ENCODE measurements at regions not wholly inside any gene's neighbourhood (a gene's known extent, or its start where the extent isn't known, plus 50 kb on each side); places are given as distances from the start of the nearest gene placed in this dataset.

DNA sequence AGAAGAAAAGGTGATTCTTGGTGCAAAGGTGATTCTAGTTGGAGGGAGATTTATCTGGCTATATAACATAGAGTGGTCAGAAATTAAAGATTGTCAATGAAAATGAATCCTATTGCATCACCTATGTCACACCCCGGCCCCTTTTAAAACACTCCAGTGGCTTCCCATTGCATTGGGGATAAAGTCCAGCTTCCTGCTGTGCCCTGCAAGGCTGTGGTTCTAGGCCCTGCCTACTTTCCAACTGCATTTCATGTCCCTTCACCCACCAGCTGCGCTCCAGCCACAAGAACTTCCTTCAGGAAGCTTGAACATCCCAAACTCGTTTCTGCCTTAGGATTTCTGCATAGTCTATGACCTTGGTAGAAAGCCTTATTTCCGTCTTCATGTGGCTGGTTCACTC, 118.7 kb upstream of the UMPS start:
- Mint-ChIP-seq H3K9me3 (peaks cover 0 to 4% of the 10 kb centered on the region in 2 donors), H3K36me3 (no peaks in the 10 kb centered on the region), H3K27ac (peak overlapping the region in 1 of 2 donors; percentile 4)
- ATAC-seq = no peak
- no peak for DNase-seq (ENCODE audit: low spot score in 2 of 2)

- DNase-seq (ENCODE audit: low spot score in 2 of 2) (no peak), ATAC-seq (no peak)
- H3K9me3 Mint-ChIP-seq = peaks cover 0 to 4% of the 10 kb centered on the region in 2 donors
- H3K27ac Mint-ChIP-seq = no peak overlapping the region
- H3K36me3 Mint-ChIP-seq = peaks cover 0 to 6% of the 10 kb centered on the region in 2 donors
These were observed 114.2 kb upstream of the UMPS start for GRCh38 chr3:124615896-124616543.

DNA sequence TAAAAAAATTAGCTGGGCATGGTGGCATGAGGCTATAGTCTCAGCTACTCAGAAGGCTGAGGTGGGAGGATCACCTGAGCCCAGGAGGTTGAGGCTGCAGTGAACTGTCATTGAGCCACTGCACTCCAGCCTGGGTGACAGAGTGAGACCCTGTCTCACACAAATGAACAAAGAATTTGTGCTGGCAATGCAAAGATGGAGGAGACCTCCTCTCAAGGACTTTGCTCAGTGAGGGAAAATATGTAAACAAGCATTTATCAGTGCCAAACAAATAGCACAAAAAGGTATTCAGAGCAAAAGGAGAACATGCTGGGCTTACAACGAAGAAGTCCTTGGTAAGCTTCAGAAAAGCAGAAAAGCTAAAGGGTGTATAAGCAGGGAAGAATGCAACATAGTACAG, 113.1 kb upstream of the UMPS start:
- Mint-ChIP-seq H3K9me3 (peaks cover 0 to 4% of the 10 kb centered on the region in 2 donors), H3K27ac (no peak overlapping the region), H3K36me3 (peaks cover 0 to 6% of the 10 kb centered on the region in 2 donors)
- ATAC-seq (no peak), DNase-seq (ENCODE audit: low spot score in 2 of 2) (no peak)

GRCh38 chr3:124619887-124620599, 110.2 kb upstream of the UMPS start:
- ATAC-seq (peak; percentile 48 to 63), DNase-seq (ENCODE audit: low spot score in 2 of 2) (no peak)
- Mint-ChIP-seq H3K36me3 (peaks cover 0 to 6% of the 10 kb centered on the region in 2 donors), H3K27ac (peak overlapping the region; percentile 10 to 79), H3K9me3 (no peaks in the 10 kb centered on the region)

DNA sequence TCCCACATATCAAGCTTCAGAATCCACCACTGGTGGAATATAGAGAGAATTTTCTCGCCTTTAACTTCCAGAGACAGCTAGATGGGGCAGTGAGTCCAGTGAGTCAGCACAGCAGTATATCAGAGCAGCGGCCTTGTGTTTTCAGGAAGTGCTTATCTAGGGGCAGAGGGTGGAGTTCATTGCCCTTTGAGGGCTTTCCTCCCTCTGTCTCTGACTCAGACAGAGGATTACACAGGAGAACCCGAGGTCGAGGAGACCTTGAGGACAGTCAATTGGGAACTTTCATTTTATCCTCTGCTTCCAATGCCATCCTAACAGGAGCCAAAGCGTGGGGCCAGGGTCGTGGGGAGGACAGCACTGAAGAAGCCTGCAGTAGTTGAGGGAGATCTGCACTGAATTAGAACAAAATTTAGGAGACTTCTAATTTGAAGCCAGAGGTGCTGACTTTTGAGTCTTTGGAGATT, 109.6 kb upstream of the UMPS start:
- Mint-ChIP-seq H3K9me3 (no peaks in the 10 kb centered on the region), H3K36me3 (peaks cover 0 to 6% of the 10 kb centered on the region in 2 donors), H3K27ac (peak overlapping the region; percentile 10 to 79)
- DNase-seq (ENCODE audit: low spot score in 2 of 2) = peak; percentile 24 to 56
- peak; percentile 86 to 98 for ATAC-seq

DNA sequence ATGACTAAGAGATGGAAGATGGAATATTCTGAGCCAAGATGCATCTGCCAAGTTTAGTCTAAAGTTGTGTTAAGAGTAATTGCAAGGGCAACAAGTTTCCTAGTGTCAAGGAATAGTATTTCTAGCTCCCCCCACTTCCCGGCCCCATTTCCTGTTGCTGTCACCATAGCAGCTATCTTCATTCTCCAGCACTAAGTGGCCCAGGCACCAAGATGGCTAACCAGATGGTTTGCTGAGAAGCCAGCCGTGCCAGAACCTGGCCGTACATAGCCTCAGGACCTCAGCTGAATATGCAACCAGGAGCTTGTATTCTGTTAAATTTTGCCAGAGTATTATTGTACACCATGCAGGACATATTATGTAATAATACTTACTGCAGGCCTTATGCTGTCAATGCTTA, 108.8 kb upstream of the UMPS start:
- DNase-seq (ENCODE audit: low spot score in 2 of 2) = no peak
- H3K27ac Mint-ChIP-seq = no peak overlapping the region
- peaks cover 0 to 6% of the 10 kb centered on the region in 2 donors for H3K36me3 Mint-ChIP-seq
- no peaks in the 10 kb centered on the region for H3K9me3 Mint-ChIP-seq
- no peak for ATAC-seq

DNA sequence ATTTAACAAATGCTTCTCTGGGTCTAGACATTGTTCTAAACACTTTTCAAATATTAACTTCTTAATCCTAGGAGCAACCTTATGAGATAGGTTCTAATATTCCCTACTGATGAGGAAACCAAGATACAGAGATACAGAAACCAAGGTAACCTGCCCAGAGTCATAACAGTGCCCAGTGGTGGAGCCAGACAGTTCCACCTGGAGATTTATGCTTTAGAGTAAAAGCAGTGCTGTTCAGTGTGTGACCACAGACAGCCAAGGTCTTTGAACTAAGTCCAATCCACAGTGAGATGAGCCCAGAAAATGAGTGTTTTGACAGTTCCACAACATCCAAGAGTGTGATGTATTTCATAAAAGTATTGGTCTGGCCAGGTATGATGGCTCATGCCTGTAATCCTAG, 105.2 kb upstream of the UMPS start:
- DNase-seq (ENCODE audit: low spot score in 2 of 2) (no peak), ATAC-seq (peak in 1 of 2 donors; percentile 66)
- no peaks in the 10 kb centered on the region for H3K36me3 Mint-ChIP-seq
- H3K9me3 Mint-ChIP-seq = no peaks in the 10 kb centered on the region
- no peak overlapping the region for H3K27ac Mint-ChIP-seq

GRCh38 chr3:124627501-124627908, 102.7 kb upstream of the UMPS start:
- ATAC-seq (no peak), DNase-seq (ENCODE audit: low spot score in 2 of 2) (no peak)
- Mint-ChIP-seq H3K27ac (no peak overlapping the region), H3K36me3 (no peaks in the 10 kb centered on the region), H3K9me3 (no peaks in the 10 kb centered on the region)

GRCh38 chr3:124628863-124629262, 101.4 kb upstream of the UMPS start:
- Mint-ChIP-seq H3K36me3 (no peaks in the 10 kb centered on the region), H3K27ac (no peak overlapping the region), H3K9me3 (no peaks in the 10 kb centered on the region)
- DNase-seq (ENCODE audit: low spot score in 2 of 2) = no peak
- ATAC-seq = peak in 1 of 2 donors; percentile 59

- Mint-ChIP-seq H3K9me3 (no peaks in the 10 kb centered on the region), H3K36me3 (no peaks in the 10 kb centered on the region), H3K27ac (no peak overlapping the region)
- DNase-seq (ENCODE audit: low spot score in 2 of 2) = no peak
- no peak for ATAC-seq
These were observed 100.8 kb upstream of the UMPS start for GRCh38 chr3:124629497-124629896.

DNA sequence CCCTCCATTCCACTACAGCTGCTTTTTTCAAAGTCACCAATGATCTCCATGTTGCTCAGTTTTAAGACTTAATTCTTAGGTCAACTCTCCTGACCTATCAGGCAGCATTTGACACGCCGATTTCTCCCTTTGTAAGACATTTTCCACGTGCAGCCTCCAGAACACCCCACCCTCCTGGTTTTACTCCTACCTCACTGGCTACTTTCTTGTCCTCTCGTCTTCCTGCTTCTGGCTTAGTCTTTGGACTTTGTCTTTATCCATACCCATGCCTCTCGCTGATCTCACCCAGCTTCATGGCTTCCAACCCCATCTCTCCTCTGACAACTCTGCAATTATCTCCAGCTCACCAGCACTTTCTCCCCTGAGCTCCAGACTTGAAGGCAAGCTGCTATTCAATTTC, 99.3 kb upstream of the UMPS start:
- H3K9me3 Mint-ChIP-seq = no peaks in the 10 kb centered on the region
- no peak overlapping the region for H3K27ac Mint-ChIP-seq
- ATAC-seq (no peak), DNase-seq (ENCODE audit: low spot score in 2 of 2) (no peak)
- peaks cover 0 to 7% of the 10 kb centered on the region in 2 donors for H3K36me3 Mint-ChIP-seq

DNA sequence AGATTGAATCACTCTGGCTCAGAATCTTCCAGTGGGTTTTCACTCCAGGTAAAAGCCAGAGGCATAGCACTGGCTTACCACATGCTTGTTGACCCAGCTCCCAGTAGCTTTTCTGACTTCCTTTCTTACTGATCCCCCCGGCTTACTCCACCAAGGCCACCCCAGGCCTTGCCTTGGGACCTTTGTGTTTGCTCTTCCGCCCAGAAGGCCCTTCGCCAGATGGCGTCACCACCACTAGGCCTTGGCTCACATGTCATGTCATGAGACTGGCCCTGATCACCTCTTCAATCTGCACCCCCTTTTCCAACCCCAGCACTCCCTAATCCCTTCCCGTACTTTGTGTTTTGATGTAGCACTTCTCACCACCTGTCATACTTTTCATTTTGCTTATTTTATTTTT, 98.5 kb upstream of the UMPS start:
- Mint-ChIP-seq H3K27ac (peak overlapping the region in 1 of 2 donors; percentile 6), H3K36me3 (peaks cover 0 to 7% of the 10 kb centered on the region in 2 donors), H3K9me3 (no peaks in the 10 kb centered on the region)
- DNase-seq (ENCODE audit: low spot score in 2 of 2) (no peak), ATAC-seq (no peak)

DNA sequence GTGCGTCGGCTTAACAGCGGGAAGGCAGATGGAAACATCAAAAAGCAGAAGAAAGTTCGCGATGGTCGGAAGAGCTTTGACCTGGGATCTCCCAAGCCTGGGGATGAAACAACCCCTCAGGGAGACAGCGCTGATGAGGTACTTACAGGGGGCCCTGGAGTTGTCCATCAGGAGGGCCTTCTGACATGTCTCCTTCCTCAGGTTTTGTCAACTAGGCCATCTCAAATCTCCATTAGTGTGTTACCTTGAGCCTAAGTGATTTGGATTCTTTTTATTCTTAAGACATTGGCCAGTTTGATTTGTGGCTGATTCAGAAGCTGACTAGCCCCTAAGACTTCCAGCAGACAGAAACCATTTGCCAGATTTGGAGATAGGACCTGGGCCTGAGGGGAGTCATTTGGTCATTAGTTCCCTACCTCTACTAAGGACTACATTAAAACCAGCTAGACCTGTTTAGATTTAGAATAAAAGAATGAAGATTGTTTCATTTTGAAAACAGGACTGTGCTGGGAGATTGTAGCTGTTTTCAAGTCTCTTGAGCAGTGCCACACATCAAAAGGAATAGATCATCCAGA, 97.6 kb upstream of the UMPS start:
- no peak for ATAC-seq
- peaks cover 0 to 7% of the 10 kb centered on the region in 2 donors for H3K36me3 Mint-ChIP-seq
- DNase-seq (ENCODE audit: low spot score in 2 of 2) = no peak
- no peaks in the 10 kb centered on the region for H3K9me3 Mint-ChIP-seq
- H3K27ac Mint-ChIP-seq = no peak overlapping the region

GRCh38 chr3:124633524-124633923, 96.7 kb upstream of the UMPS start:
- Mint-ChIP-seq H3K9me3 (no peaks in the 10 kb centered on the region), H3K27ac (no peak overlapping the region)
- no peak for DNase-seq (ENCODE audit: low spot score in 2 of 2)

DNA sequence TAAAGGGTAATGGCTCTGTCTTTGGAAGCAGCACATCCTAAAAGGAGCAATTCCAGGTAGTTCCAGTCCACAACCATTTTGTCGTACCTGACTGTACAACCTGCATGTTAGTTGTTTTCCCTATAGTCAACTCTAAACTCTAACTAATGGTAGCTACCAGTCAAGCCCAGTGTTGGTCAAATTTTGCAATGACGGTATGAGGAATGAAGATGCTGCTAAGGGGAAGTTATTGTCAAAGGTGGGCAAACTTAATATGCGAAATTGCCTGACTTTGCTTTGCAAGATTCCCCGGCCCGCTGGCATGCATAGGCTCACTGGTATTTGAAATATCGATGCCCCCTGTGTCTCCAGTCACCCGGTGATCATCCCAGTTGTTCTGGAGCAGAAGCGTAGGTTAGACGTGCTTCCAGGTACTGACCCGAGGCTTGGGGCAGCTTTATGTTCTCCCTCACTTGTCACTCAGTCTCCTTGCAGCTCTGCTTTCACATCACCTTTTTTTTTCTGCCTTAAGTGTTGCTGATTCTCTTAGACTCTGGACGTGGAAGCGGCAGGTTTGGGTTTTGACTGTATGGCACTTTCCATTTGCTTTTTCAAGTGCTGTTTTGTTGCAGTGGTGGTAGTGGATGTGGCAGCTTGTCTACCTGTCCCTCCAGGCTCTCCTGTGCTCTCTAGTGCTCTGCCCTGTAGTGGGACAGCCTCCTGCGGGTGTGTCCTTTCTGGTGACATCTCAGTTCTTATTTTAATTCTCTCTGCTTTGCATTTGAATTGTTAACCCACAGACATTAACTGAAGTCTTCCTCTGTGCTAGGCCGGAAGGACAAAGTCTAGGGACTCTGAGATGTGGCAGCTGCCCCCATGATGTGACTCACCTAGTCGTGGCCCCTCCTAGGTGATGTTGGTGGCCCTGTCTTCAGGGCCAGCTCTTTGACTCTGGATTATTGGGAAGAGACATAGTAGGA, 95.8 kb upstream of the UMPS start:
- Mint-ChIP-seq H3K27ac (no peak overlapping the region), H3K9me3 (no peaks in the 10 kb centered on the region), H3K36me3 (peaks cover 0 to 12% of the 10 kb centered on the region in 2 donors)
- no peak for ATAC-seq
- DNase-seq (ENCODE audit: low spot score in 2 of 2) = no peak

More at GRCh38 chr3:124633524-124633923, 96.7 kb upstream of the UMPS start:
- no peak for ATAC-seq
- H3K36me3 Mint-ChIP-seq = peaks cover 0 to 11% of the 10 kb centered on the region in 2 donors

DNA sequence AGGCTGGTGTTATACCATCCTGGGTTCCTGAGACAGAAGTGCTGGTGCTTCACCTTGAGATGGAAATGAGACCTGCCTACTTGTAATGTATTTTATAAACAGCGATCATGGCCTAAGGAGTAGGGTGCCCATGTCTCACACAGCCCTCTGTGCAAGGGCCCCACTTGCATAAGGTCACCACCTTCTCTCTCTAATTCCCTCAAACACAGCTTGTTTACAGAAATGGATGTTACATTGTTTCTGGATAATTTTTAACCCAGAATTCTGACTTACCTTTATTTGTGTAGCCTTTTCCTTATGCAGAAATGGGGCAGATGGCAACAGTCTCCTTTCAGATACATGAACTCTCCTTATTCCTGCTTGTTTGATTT, 95.1 kb upstream of the UMPS start:
- DNase-seq (ENCODE audit: low spot score in 2 of 2) = no peak
- H3K36me3 Mint-ChIP-seq = peaks cover 0 to 12% of the 10 kb centered on the region in 2 donors
- no peak for ATAC-seq
- no peak overlapping the region for H3K27ac Mint-ChIP-seq
- no peaks in the 10 kb centered on the region for H3K9me3 Mint-ChIP-seq
